T-helper 1 cell (primary cell): ENCODE measurements at regions not wholly inside any gene's neighbourhood (a gene's known extent, or its start where the extent isn't known, plus 50 kb on each side); places are given as distances from the start of the nearest gene placed in this dataset.

ENCODE experiments used
- DNase-seq, 5 donors: peaks; one replicate each; pipeline ENCODE4 v3.0.0-alpha.2; 2012 to 2020

- DNase-seq: peak in 2 of 5 donors; percentile 6 to 78
Observed at GRCh38 chr9:3732077-3733038, 206.6 kb upstream of the RFX3 start.

- DNase-seq: peak in 1 of 5 donors; percentile 57
Observed at GRCh38 chr9:3730511-3730922, 204.7 kb upstream of the RFX3 start.

GRCh38 chr9:3721096-3721495 is 195.3 kb upstream of the RFX3 start:
- DNase-seq: no peak

GRCh38 chr9:3719286-3719685 is 193.5 kb upstream of the RFX3 start:
- DNase-seq: no peak

- DNase-seq: no peak
Observed at GRCh38 chr9:3716415-3716814, 190.6 kb upstream of the RFX3 start.

GRCh38 chr9:3708751-3709150 is 182.9 kb upstream of the RFX3 start:
- no peak for DNase-seq

GRCh38 chr9:3704890-3705289 is 179.1 kb upstream of the RFX3 start:
- no peak for DNase-seq

- no peak for DNase-seq
Observed at GRCh38 chr9:3700772-3701171, 175.0 kb upstream of the RFX3 start.

GRCh38 chr9:3699883-3700282 is 174.1 kb upstream of the RFX3 start:
- DNase-seq: no peak

- DNase-seq: no peak
Observed at GRCh38 chr9:3698531-3698930, 172.7 kb upstream of the RFX3 start.

- DNase-seq: no peak
Observed at GRCh38 chr9:3698076-3698475, 172.3 kb upstream of the RFX3 start.

GRCh38 chr9:3696368-3696767 is 170.6 kb upstream of the RFX3 start:
- DNase-seq: no peak

GRCh38 chr9:3692606-3693005 is 166.8 kb upstream of the RFX3 start:
- no peak for DNase-seq

GRCh38 chr9:3689555-3689954 is 163.8 kb upstream of the RFX3 start:
- DNase-seq: no peak

- no peak for DNase-seq
Observed at GRCh38 chr9:3687145-3687544, 161.3 kb upstream of the RFX3 start.

GRCh38 chr9:3682186-3682585 is 156.4 kb upstream of the RFX3 start:
- no peak for DNase-seq

GRCh38 chr9:3677541-3677940 is 151.7 kb upstream of the RFX3 start:
- no peak for DNase-seq

GRCh38 chr9:3676766-3677165 is 151.0 kb upstream of the RFX3 start:
- no peak for DNase-seq

- DNase-seq: no peak
Observed at GRCh38 chr9:3675946-3676345, 150.1 kb upstream of the RFX3 start.

GRCh38 chr9:3674561-3674960 is 148.8 kb upstream of the RFX3 start:
- no peak for DNase-seq

GRCh38 chr9:3672399-3672798 is 146.6 kb upstream of the RFX3 start:
- DNase-seq: no peak

- DNase-seq: no peak
Observed at GRCh38 chr9:3664044-3664443, 138.2 kb upstream of the RFX3 start.

GRCh38 chr9:3662671-3663070 is 136.9 kb upstream of the RFX3 start:
- no peak for DNase-seq

GRCh38 chr9:3660936-3661335 is 135.1 kb upstream of the RFX3 start:
- no peak for DNase-seq

- no peak for DNase-seq
Observed at GRCh38 chr9:3659647-3660046, 133.8 kb upstream of the RFX3 start.
